ENCODE measurements at regions not wholly inside any gene's neighbourhood (a gene's known extent, or its start where the extent isn't known, plus 50 kb on each side); places are given as distances from the start of the nearest gene placed in this dataset.

DNA sequence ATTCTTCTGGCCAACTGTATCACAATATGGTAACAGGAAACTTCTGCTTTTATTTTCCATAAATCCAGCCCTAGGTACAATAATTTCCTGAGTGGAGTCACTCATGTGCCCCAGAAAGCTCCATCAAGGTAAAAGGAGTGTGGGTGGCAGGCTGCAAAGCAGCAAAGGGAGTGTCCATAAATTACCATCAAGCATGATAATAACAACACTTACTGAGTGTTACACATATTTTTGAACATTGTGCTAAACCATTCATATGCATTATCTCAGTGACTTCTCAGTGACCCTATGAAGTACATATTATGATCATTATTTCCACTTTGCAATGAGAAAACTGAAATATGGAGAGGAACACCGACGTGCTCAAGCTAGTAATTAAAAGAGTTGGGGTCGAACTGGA is 149.2 kb upstream of the PLXNA2 start:
- TF ChIP-seq, protein P1, sequence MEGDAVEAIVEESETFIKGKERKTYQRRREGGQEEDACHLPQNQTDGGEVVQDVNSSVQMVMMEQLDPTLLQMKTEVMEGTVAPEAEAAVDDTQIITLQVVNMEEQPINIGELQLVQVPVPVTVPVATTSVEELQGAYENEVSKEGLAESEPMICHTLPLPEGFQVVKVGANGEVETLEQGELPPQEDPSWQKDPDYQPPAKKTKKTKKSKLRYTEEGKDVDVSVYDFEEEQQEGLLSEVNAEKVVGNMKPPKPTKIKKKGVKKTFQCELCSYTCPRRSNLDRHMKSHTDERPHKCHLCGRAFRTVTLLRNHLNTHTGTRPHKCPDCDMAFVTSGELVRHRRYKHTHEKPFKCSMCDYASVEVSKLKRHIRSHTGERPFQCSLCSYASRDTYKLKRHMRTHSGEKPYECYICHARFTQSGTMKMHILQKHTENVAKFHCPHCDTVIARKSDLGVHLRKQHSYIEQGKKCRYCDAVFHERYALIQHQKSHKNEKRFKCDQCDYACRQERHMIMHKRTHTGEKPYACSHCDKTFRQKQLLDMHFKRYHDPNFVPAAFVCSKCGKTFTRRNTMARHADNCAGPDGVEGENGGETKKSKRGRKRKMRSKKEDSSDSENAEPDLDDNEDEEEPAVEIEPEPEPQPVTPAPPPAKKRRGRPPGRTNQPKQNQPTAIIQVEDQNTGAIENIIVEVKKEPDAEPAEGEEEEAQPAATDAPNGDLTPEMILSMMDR (IDR thresholded peaks at IDR 0.05), result no peak
- no peak for TF ChIP-seq POLR2A (IDR thresholded peaks at IDR 0.05)
- TF ChIP-seq EP300 (IDR thresholded peaks at IDR 0.05), result no peak
